Inferior parietal cortex (tissue), 1 donor: ENCODE measurements at regions not wholly inside any gene's neighbourhood (a gene's known extent, or its start where the extent isn't known, plus 50 kb on each side); places are given as distances from the start of the nearest gene placed in this dataset.
"Not testable (repeated sequence)": the region's sequence is repeated elsewhere in the genome, so short reads cannot be mapped to it uniquely, and the experiment has no call there.

Source experiments
- DNase-seq: peaks from one replicate; pipeline ENCODE4 v3.0.0-alpha.2; 2016; ENCODE audit errors: extremely low spot score

- not testable (repeated sequence) for DNase-seq
Measured at GRCh38 chr3:6769532-6770396, 91.2 kb upstream of the GRM7 start.

DNA sequence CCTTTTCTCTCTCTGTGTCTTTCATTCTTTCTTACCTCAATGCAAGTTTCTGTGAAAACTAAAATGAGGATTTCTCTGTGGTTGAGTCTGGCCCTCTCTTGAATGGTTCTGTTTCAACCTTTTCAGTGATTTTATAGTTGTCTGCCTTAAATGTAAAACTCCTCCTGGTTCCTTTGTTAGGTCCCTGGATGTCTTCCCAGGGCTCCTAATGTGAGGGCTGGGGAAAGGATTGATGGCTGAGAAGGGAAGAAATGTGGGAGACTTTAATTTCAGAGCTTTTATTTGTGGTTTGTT, 90.6 kb upstream of the GRM7 start:
- DNase-seq, result no peak

DNA sequence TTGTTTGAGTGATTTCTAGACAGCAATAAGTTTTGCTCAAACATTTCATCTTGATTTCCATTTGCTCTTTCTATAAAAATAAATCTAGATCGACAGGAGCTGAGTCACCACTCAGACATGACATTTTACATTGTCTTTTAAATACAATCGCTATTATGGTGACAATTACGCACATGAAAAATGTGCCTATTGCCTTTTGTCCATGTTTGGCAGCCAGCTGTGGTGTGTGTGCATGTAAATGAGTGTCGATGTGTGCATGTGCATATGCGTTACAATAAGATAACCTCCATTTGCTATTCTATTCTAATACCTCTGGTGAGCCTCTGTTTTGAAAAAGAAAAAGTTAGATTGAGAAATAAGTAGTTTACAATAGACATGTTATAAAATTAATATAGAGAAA, 89.7 kb upstream of the GRM7 start:
- DNase-seq, result no peak

DNA sequence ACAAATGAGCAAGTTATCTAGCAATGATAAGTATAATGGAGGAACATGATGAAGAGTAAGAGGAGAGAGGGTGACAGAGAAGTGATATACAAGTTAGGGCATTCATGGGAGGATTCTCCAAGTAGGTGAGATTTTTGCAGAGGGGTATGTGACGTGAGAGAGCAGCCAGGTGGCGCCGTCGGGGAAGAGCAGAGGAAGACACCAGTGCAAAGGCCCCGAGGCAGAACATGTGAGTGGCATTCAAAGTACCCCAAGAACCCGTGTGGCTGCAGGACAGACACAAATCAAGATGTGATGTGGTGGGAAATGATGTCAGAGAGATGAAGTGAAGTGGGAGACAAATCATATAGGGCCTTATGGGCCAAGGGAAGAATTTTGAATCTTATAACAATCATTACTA, 81.8 kb upstream of the GRM7 start:
- no peak for DNase-seq

GRCh38 chr3:6781092-6781491, 79.8 kb upstream of the GRM7 start:
- no peak for DNase-seq

GRCh38 chr3:6785726-6786125, 75.2 kb upstream of the GRM7 start:
- DNase-seq, result peak; percentile 52

GRCh38 chr3:6791161-6791560, 69.8 kb upstream of the GRM7 start:
- no peak for DNase-seq

GRCh38 chr3:6799264-6799915, 61.5 kb upstream of the GRM7 start:
- DNase-seq, result peak; percentile 56

- DNase-seq, result no peak
Measured at GRCh38 chr3:6803619-6804018, 57.3 kb upstream of the GRM7 start.

DNA sequence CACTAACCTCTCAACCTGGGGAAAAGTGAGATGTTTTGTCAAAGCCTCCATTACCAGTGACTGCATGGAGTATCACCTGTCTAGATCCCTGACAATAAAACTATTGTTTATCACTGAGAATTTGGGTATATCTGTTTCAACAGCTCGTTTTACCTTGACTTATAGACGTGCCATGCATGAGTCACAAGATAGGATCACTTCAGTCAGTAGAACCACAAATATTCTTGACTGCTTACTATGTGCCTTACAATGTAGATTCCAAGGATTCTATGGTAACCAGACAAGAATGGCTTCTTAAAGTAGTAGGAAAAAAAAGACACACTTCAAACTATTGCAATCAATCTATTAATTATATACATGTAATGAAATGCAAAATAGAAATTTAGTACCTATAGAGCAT, 55.7 kb upstream of the GRM7 start:
- DNase-seq, result no peak

DNA sequence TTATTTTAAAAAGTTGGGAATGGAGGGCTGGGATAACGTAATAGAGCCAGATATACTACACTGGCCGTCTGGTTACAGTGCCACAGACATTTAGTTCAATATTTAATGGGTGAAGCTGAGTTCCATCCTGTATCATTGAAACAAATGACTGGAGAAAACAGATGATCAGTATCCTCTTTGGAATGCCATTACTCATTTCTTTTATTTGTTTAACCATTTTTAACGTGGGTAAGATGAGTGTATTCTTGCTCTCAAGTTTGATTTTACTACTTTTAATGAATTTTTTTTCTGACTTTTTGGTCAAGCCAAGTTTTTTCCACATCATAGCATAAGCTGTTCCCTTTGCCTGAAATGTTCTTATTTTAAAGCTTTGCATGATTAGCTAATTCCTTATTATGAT, 53.9 kb upstream of the GRM7 start:
- DNase-seq, result no peak

DNA sequence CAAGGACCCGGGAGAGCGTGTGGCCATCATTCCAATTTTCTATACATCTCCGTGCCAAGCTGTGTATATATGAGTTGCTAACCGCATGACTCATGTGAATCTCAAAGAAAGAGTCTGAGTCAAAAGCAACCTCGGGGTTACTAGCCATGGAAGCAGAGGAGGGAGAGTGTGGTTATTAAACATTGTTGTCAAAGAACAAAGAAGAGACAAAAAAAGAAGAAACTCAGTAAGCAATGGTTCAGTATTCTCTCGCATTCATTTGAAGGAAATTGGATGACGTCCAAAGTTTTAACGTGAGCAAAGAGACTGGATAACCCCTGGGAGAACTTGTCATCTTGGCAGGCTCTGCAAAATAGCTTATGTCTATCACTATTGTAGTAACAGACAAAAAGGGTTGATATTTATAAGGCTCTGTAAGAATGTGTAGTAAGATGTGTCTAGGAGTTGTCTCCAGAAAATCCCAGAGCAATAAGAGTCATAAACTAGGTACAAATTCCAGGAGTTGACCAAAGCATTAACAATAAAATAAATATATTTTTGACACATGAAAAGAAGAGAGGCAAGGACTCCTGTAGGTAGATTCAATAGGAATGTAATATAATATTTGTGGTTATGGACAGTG, 52.8 kb upstream of the GRM7 start:
- no peak for DNase-seq

GRCh38 chr3:6809349-6809748, 51.6 kb upstream of the GRM7 start:
- no peak for DNase-seq
